ENCODE measurements at regions not wholly inside any gene's neighbourhood (a gene's known extent, or its start where the extent isn't known, plus 50 kb on each side); places are given as distances from the start of the nearest gene placed in this dataset.
"Not testable (repeated sequence)": the region's sequence is repeated elsewhere in the genome, so short reads cannot be mapped to it uniquely, and the experiment has no call there.

GRCh38 chr12:131211340-131211938 lies 257.7 kb downstream of the ADGRD1 start:
- in situ Hi-C loops (cut with MboI; ENCODE audit: low pct_unique_long_range_greater_than_20kb, low sequenced_read_pairs), result no loop called here

GRCh38 chr12:131213896-131214442 lies 260.3 kb downstream of the ADGRD1 start:
- DNase-seq, result no peak
- in situ Hi-C loops (cut with MboI; ENCODE audit: low pct_unique_long_range_greater_than_20kb, low sequenced_read_pairs), result no loop called here

More at GRCh38 chr12:131211340-131211938, 257.7 kb downstream of the ADGRD1 start:
- DNase-seq, result no peak

- DNase-seq; in situ Hi-C loops (cut with MboI; ENCODE audit: low pct_unique_long_range_greater_than_20kb, low sequenced_read_pairs): not testable (repeated sequence)
These were observed 261.2 kb downstream of the ADGRD1 start for GRCh38 chr12:131214936-131215335.

GRCh38 chr12:131216587-131216986 lies 262.9 kb downstream of the ADGRD1 start:
- in situ Hi-C loops (cut with MboI; ENCODE audit: low pct_unique_long_range_greater_than_20kb, low sequenced_read_pairs); DNase-seq: not testable (repeated sequence)

GRCh38 chr12:131217024-131217586 lies 263.4 kb downstream of the ADGRD1 start:
- in situ Hi-C loops (cut with MboI; ENCODE audit: low pct_unique_long_range_greater_than_20kb, low sequenced_read_pairs), result no loop called here
- DNase-seq, result peak; percentile 61

- in situ Hi-C loops (cut with MboI; ENCODE audit: low pct_unique_long_range_greater_than_20kb, low sequenced_read_pairs), result no loop called here
- DNase-seq, result peak; percentile 59
These were observed 264.6 kb downstream of the ADGRD1 start for GRCh38 chr12:131218026-131218922.

- in situ Hi-C loops (cut with MboI; ENCODE audit: low pct_unique_long_range_greater_than_20kb, low sequenced_read_pairs), result no loop called here
- DNase-seq, result no peak
These were observed 265.4 kb downstream of the ADGRD1 start for GRCh38 chr12:131218923-131219669.

GRCh38 chr12:131219670-131220330 lies 266.1 kb downstream of the ADGRD1 start:
- DNase-seq, result no peak
- in situ Hi-C loops (cut with MboI; ENCODE audit: low pct_unique_long_range_greater_than_20kb, low sequenced_read_pairs), result no loop called here

GRCh38 chr12:131220331-131220685 lies 266.6 kb downstream of the ADGRD1 start:
- in situ Hi-C loops (cut with MboI; ENCODE audit: low pct_unique_long_range_greater_than_20kb, low sequenced_read_pairs), result no loop called here
- no peak for DNase-seq

GRCh38 chr12:131221061-131221956 lies 267.6 kb downstream of the ADGRD1 start:
- in situ Hi-C loops (cut with MboI; ENCODE audit: low pct_unique_long_range_greater_than_20kb, low sequenced_read_pairs), result no loop called here
- no peak for DNase-seq

GRCh38 chr12:131221957-131222328 lies 268.2 kb downstream of the ADGRD1 start:
- no peak for DNase-seq
- in situ Hi-C loops (cut with MboI; ENCODE audit: low pct_unique_long_range_greater_than_20kb, low sequenced_read_pairs), result no loop called here

GRCh38 chr12:131222329-131223139 lies 268.8 kb downstream of the ADGRD1 start:
- DNase-seq, result peak; percentile 97
- in situ Hi-C loops (cut with MboI; ENCODE audit: low pct_unique_long_range_greater_than_20kb, low sequenced_read_pairs), result no loop called here

- in situ Hi-C loops (cut with MboI; ENCODE audit: low pct_unique_long_range_greater_than_20kb, low sequenced_read_pairs), result no loop called here
- DNase-seq, result no peak
These were observed 269.6 kb downstream of the ADGRD1 start for GRCh38 chr12:131223171-131223761.

GRCh38 chr12:131223791-131224225 lies 270.1 kb downstream of the ADGRD1 start:
- DNase-seq, result peak; percentile 41
- in situ Hi-C loops (cut with MboI; ENCODE audit: low pct_unique_long_range_greater_than_20kb, low sequenced_read_pairs), result no loop called here

- DNase-seq, result peak; percentile 88
- in situ Hi-C loops (cut with MboI; ENCODE audit: low pct_unique_long_range_greater_than_20kb, low sequenced_read_pairs), result not testable (repeated sequence)
These were observed 270.7 kb downstream of the ADGRD1 start for GRCh38 chr12:131224226-131225065.

- peak; percentile 69 for DNase-seq
- in situ Hi-C loops (cut with MboI; ENCODE audit: low pct_unique_long_range_greater_than_20kb, low sequenced_read_pairs), result not testable (repeated sequence)
These were observed 271.3 kb downstream of the ADGRD1 start for GRCh38 chr12:131225066-131225380.

Measured in KBM-7 (cell line).